HG03045 (cell line): ENCODE measurements at regions not wholly inside any gene's neighbourhood (a gene's known extent, or its start where the extent isn't known, plus 50 kb on each side); places are given as distances from the start of the nearest gene placed in this dataset.

Experiments
- ATAC-seq: cut with Tn5 transposase; IDR thresholded peaks from one replicate; pipeline ENCODE4 v1.9.1; 2021; ENCODE audit warnings: mild to moderate bottlenecking, moderate library complexity; ENCODE audit not compliant: unreplicated experiment

- no peak for ATAC-seq
These were observed 65.1 kb upstream of the DIAPH2 start for GRCh38 chrX:96619588-96619987.

DNA sequence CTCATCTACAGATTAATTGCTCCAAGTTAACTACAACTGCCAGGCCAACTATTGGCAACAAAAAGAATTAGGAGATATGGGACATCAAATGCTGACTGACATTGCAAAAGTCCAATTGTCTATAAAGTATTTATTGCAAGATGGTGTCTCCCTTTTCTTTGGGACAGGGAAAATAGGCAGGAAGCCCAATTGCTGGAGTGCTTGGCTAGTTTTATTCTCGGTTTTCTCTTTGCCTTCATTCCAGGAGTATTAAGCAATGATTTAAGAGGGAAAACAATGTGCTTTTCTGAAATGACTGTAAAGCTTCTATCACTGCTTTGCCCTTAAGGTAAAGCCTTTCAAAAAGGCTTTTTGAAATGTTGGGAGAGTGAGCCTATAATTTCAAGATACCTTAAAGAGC lies 62.8 kb upstream of the DIAPH2 start:
- no peak for ATAC-seq
